Urinary bladder (tissue), 3 donors: ENCODE measurements at regions not wholly inside any gene's neighbourhood (a gene's known extent, or its start where the extent isn't known, plus 50 kb on each side); places are given as distances from the start of the nearest gene placed in this dataset.
A peak's percentile ranks its signal among the peaks of the same experiment; 100 is the strongest.
"Not testable (repeated sequence)": the region's sequence is repeated elsewhere in the genome, so short reads cannot be mapped to it uniquely, and the experiment has no call there.

Experiments used
- DNase-seq: peaks from one replicate; pipeline ENCODE4 v3.0.0-alpha.2; 2015; ENCODE audit errors: extremely low spot score
- H3K27ac ChIP-seq: one replicate; pipeline ENCODE4 v1.5.1; 2013; ENCODE audit warnings: low read depth, mild to moderate bottlenecking, moderate library complexity
- H3K36me3 ChIP-seq: one replicate; pipeline ENCODE4 v1.6.1; 2013; ENCODE audit warnings: mild to moderate bottlenecking, moderate library complexity; ENCODE audit not compliant: insufficient read depth
- H3K4me1 ChIP-seq: one replicate; pipeline ENCODE4 v1.6.1; 2013; ENCODE audit warnings: mild to moderate bottlenecking, moderate library complexity; ENCODE audit not compliant: insufficient read depth
- H3K4me3 ChIP-seq: one replicate; pipeline ENCODE4 v1.5.1; 2013; ENCODE audit warnings: low read depth, low read length
- WGBS: extraction: QIAGEN DNeasy Blood & Tissue Kit; methylation state at CpG from one replicate; pipeline ENCODE4 v1.1.7; 2013; 5-methylcytosine and 5-hydroxymethylcytosine counted together
- donor health status: healthy with polysubstance abuse.
- donor health status: healthy.

DNA sequence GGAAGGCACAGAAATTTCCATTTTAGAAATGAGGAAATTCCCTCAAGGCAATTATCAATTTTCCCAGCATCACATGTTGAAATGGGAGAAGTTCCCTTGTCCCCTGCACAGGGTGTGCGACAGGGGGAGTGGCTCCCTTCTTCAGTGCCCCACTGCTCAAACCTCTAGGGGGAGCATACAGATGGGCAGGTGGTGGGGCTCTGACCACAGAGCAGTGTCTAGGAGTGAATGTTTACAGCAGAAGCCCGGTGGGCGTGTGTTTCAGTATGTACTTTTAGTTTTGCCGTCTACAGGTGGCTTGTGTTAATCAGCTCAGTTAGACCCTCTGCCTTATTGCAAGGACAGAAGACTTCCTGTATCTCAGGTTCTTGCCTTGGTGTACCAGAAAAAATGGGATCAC lies 493.7 kb upstream of the PLXNA2 start:
- Histone ChIP-seq H3K4me1 (no peaks in the 10 kb centered on the region), H3K27ac (no peak overlapping the region), H3K4me3 (no peak overlapping the region), H3K36me3 (no peaks in the 10 kb centered on the region)
- 94% methylated on average over 4 of the region's 4 CpGs for WGBS
- no peak for DNase-seq

DNA sequence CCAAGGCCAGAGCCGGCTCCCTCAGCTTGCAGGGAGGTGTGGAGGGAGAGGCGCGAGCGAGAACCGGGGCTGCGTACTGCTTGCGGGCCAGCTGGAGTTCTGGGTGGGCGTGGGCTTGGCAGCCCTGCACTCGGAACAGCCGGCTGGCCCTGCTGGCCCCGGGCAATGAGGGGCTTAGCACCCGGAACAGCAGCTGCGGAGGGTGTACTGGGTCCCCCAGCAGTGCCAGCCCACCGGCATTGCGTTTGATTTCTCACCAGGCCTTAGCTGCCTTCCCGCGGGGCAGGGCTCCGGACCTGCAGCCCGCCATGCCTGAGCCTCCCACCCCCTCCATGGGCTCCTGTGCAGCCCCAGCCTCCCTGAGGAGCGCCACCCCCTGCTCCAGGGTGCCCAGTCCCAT lies 495.5 kb upstream of the PLXNA2 start:
- WGBS, result 95% methylated on average over 20 of the region's 20 CpGs
- not testable (repeated sequence) for DNase-seq, H3K4me1 ChIP-seq, H3K4me3 ChIP-seq, H3K27ac ChIP-seq, H3K36me3 ChIP-seq

DNA sequence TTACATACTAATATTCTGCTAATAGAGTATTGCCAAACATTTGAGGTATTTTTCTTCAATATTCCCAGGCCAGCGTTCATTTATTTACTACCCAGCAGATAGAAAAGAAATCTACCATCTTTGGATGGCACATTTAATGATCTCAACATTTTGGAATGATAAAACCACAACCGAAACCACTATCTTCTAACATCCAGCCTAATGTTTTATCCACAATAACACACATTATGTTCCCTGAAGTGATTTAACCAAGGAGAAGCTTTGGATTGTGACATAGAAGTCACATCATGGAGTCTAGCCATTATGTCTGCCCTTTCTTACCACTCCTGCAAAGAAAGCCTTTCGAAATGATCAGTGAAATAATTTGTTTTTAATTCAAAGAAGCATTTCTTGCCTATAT lies 497.1 kb upstream of the PLXNA2 start:
- Histone ChIP-seq H3K27ac (no peak overlapping the region), H3K36me3 (no peaks in the 10 kb centered on the region), H3K4me3 (no peak overlapping the region), H3K4me1 (no peaks in the 10 kb centered on the region)
- no peak for DNase-seq
- WGBS, result 94% methylated on average over 3 of the region's 3 CpGs

GRCh38 chr1:208743361-208743760 lies 499.2 kb upstream of the PLXNA2 start:
- Histone ChIP-seq H3K4me3 (no peak overlapping the region), H3K36me3 (no peaks in the 10 kb centered on the region), H3K4me1 (no peaks in the 10 kb centered on the region), H3K27ac (no peak overlapping the region)
- 80% methylated on average over 5 of the region's 5 CpGs for WGBS
- no peak for DNase-seq

- Histone ChIP-seq H3K36me3 (no peaks in the 10 kb centered on the region), H3K27ac (no peak overlapping the region), H3K4me3 (no peak overlapping the region), H3K4me1 (no peaks in the 10 kb centered on the region)
- 3% methylated on average over 6 of the region's 6 CpGs for WGBS
- peak; percentile 72 for DNase-seq
Observed at GRCh38 chr1:208747979-208748378, 503.8 kb upstream of the PLXNA2 start.

DNA sequence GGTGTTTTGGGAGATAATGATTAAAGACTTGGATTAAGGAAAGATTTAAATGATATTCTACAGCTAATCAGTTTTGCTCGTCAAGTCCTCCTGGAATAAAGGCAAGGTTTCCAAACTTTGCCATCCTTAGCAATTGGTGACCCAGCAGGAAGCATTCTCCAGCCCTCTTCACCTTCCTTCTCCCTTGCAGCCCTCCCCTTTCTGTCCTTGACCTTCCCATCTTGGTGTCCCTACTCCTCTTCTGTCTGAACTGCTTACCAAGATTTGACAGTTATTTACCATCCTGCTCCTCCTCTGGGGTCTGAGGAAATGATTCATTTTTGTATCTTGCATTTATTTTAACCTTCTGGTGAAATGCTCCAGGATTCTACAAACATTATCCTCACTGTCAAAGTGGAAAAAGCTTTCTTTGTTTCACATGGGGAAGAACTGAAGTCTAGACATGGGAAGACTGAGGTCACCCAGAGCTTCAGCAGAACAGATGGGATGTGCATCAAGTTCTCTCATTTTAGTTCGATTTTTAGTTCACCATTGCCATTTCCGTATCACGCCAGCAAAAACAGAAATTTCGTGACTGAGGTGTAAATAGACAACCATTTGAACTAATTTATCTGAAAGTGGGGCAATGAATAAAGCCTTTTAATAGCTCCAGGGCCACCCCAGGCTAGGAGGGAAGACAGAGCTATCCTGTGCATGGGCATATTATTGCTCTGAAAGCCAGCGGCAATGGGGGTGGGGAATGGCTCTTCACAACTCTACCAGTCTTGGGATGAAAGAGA lies 504.4 kb upstream of the PLXNA2 start:
- no peak overlapping the region for H3K4me3 ChIP-seq

DNA sequence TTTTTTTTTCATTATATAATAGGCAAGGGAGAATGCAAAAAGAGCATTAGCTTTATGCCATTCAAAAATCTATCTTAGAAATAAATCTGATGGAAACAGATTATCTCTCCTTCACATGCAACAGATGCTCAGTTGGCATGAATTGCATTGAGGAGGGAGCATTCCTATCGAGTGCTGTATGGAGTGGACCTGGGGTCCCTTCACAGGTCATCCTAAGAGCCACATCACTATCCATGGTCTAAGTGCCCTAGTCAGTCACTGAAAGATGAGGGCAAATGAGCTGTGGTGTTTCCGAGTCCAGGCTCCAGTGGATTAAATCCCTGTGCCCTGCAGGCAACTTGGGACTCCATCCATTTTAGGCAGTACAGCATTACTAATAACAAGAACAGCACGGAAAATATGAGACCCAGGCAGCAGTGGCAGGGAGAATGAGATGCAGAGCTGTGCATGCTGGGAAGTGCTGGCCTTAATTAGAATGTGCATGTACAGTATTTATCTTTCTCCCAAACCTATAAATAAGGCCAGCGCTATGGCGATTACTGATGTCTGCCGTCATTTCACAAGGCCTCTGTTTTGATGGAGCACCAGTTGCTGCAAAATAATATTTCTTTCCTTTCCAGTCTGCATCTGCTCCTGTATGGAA lies 512.3 kb upstream of the PLXNA2 start:
- no peaks in the 10 kb centered on the region for H3K4me1 ChIP-seq
- no peak for DNase-seq
- no peak overlapping the region for H3K27ac ChIP-seq
- H3K36me3 ChIP-seq, result no peaks in the 10 kb centered on the region
- no peak overlapping the region for H3K4me3 ChIP-seq
- WGBS, result 79% methylated on average over 6 of the region's 6 CpGs

More for the DNA sequence above, 504.4 kb upstream of the PLXNA2 start:
- no peak for DNase-seq
- no peaks in the 10 kb centered on the region for H3K4me1 ChIP-seq
- H3K27ac ChIP-seq, result no peak overlapping the region
- WGBS, result 75% methylated on average over 6 of the region's 6 CpGs
- no peaks in the 10 kb centered on the region for H3K36me3 ChIP-seq

DNA sequence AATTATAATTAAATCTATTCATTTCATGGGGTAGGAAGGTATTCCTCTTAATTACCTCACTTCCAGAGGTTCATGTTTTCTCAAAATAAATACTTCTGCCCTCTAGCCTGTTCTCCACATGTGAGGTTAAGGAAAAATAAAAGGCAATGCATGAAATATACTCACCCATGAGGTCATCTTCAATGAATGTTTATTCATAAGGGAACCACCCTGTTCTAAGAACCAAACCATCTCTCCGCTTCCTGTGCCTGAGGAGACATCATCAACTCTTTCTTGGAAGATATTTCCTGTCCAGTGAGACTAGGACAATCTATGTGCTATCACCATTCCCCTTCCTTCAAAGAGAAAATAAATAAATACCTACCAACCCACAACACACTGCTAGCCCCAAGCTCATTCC lies 513.7 kb upstream of the PLXNA2 start:
- Histone ChIP-seq H3K27ac (no peak overlapping the region), H3K4me3 (no peak overlapping the region), H3K36me3 (no peaks in the 10 kb centered on the region), H3K4me1 (no peaks in the 10 kb centered on the region)
- DNase-seq, result no peak
- WGBS, result 91% methylated on average over 1 of the region's 1 CpG

DNA sequence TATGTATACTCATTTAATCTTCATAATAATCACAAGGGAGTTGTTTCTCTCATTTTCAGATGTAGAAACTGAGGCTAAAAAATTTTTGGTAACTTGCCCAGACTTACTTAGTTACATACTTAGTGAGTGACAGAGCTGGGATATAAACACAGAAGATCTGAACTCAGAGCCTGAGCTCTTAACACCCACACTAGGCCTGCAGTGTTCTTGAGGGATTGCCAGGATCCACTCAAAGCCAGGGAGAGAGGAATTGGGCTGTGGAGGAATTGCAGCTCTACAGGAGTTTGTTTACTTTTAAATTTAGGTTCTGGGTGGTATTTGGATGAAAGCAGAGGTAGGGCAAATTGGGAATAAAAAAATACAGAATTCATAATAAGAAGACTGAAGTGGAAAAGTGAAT lies 515.1 kb upstream of the PLXNA2 start:
- no peaks in the 10 kb centered on the region for H3K4me1 ChIP-seq
- DNase-seq, result no peak
- H3K4me3 ChIP-seq, result no peak overlapping the region
- H3K36me3 ChIP-seq, result no peaks in the 10 kb centered on the region
- H3K27ac ChIP-seq, result no peak overlapping the region

DNA sequence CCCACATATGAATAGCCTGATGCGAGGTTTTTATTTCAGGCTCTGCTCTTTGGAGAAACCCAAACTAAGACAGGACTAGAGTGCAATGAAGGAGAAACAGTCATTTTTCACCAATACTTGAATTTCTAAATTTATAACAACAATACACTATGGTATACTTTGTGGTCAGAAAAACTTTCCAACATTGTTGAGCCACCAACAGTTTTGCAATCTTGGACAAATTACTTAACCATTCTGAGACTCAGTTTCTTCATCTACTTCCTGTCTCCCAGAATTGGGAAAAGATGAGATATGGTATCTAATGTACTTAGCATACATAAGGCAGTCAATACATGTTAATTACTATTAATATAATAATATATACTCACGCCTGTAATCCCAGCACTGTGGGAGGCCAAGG lies 519.8 kb upstream of the PLXNA2 start:
- 95% methylated on average over 2 of the region's 2 CpGs for WGBS
- Histone ChIP-seq H3K36me3 (no peaks in the 10 kb centered on the region), H3K4me1 (no peaks in the 10 kb centered on the region), H3K4me3 (no peak overlapping the region), H3K27ac (no peak overlapping the region)
- no peak for DNase-seq

- Histone ChIP-seq H3K4me3 (no peak overlapping the region), H3K27ac (no peak overlapping the region), H3K36me3 (no peaks in the 10 kb centered on the region), H3K4me1 (no peaks in the 10 kb centered on the region)
- DNase-seq, result no peak
- 71% methylated on average over 4 of the region's 4 CpGs for WGBS
Observed at GRCh38 chr1:208766832-208767231, 522.6 kb upstream of the PLXNA2 start.

DNA sequence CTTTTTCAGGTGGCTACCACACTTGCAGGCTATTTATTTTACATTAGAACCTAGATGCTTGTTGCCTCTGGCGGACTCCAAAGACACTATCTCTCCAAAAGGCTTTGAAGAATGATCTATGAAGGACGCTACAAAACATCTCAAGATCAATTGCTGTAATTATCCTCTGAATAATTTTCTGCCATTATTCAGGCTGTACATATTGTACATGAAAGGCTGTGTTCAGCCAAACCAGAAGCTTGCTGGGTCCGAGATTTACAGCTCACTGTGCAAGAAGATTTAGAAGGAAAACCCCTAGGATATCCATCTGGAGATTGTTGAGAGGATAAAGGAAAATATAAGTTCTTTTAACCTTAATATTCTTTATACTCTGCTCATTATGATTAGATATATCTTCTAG lies 523.6 kb upstream of the PLXNA2 start:
- no peak for DNase-seq
- 81% methylated on average over 3 of the region's 3 CpGs for WGBS
- Histone ChIP-seq H3K27ac (no peak overlapping the region), H3K4me3 (no peak overlapping the region), H3K4me1 (no peaks in the 10 kb centered on the region), H3K36me3 (no peaks in the 10 kb centered on the region)

DNA sequence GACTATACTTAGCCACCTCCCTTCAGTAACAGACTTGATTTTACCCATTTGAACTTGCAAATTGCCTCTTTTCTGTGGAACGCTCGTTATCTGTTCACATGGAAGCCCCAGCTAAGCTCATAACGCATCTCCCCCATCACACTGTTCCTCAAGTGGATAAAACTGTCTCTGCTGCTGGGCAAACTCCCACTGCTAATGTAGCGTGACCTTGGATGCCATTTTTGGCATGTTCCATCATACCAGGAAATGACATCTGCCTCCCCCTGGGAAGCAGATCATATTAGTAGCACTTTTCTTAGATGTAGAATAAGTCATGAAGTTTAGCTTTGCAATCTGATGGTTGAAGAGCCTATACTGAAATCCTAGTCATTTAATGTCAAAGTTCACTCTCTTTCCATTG lies 528.7 kb upstream of the PLXNA2 start:
- DNase-seq, result no peak
- Histone ChIP-seq H3K27ac (no peak overlapping the region), H3K36me3 (no peaks in the 10 kb centered on the region), H3K4me1 (no peaks in the 10 kb centered on the region), H3K4me3 (no peak overlapping the region)
- 59% methylated on average over 4 of the region's 4 CpGs for WGBS

GRCh38 chr1:208775841-208776240 lies 531.7 kb upstream of the PLXNA2 start:
- Histone ChIP-seq H3K27ac (no peak overlapping the region), H3K4me3 (no peak overlapping the region), H3K36me3 (peaks cover 2% of the 10 kb centered on the region), H3K4me1 (no peaks in the 10 kb centered on the region)
- 85% methylated on average over 3 of the region's 3 CpGs for WGBS
- no peak for DNase-seq
